ENCODE measurements at regions not wholly inside any gene's neighbourhood (a gene's known extent, or its start where the extent isn't known, plus 50 kb on each side); places are given as distances from the start of the nearest gene placed in this dataset.

GRCh38 chr6:119661628-119662027, 312.1 kb upstream of the MAN1A1 start:
- H3K27ac ChIP-seq (ENCODE audit: poor library complexity, severe bottlenecking), result no peak overlapping the region
- TF ChIP-seq, protein P1, sequence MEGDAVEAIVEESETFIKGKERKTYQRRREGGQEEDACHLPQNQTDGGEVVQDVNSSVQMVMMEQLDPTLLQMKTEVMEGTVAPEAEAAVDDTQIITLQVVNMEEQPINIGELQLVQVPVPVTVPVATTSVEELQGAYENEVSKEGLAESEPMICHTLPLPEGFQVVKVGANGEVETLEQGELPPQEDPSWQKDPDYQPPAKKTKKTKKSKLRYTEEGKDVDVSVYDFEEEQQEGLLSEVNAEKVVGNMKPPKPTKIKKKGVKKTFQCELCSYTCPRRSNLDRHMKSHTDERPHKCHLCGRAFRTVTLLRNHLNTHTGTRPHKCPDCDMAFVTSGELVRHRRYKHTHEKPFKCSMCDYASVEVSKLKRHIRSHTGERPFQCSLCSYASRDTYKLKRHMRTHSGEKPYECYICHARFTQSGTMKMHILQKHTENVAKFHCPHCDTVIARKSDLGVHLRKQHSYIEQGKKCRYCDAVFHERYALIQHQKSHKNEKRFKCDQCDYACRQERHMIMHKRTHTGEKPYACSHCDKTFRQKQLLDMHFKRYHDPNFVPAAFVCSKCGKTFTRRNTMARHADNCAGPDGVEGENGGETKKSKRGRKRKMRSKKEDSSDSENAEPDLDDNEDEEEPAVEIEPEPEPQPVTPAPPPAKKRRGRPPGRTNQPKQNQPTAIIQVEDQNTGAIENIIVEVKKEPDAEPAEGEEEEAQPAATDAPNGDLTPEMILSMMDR (IDR thresholded peaks at IDR 0.05; ENCODE audit: poor library complexity, severe bottlenecking), result no peak
- H3K27me3 ChIP-seq (ENCODE audit: insufficient read depth, poor library complexity, severe bottlenecking), result no peaks in the 10 kb centered on the region
- no peaks in the 10 kb centered on the region for H3K9me3 ChIP-seq (ENCODE audit: severe bottlenecking)
- H3K4me1 ChIP-seq (ENCODE audit: insufficient read depth, poor library complexity, severe bottlenecking), result no peaks in the 10 kb centered on the region
- no peak for DNase-seq (ENCODE audit: low spot score)
- no peak overlapping the region for H3K4me3 ChIP-seq (ENCODE audit: severe bottlenecking)
- no peaks in the 10 kb centered on the region for H3K36me3 ChIP-seq (ENCODE audit: low read depth)
- ATAC-seq (ENCODE audit: low read depth), result no peak

DNA sequence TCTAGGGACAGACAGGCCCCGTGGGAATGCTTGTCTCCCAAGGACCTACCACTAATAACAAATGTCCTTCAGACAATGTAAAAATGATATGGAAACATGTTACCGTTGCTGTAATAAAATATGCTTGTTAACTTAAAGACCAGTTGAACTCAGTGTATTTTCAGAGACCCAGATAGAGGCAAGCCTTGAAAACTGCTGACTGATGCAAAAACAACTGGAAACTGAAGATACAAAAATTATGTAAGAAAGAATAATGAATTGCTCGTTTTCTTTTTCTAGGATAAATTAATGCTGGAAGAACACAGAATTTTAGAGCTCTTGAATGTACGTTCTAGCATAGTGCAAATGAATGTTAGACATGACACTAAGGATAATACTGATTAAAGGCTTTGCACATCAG, 311.5 kb upstream of the MAN1A1 start:
- ATAC-seq (ENCODE audit: low read depth) (no peak), DNase-seq (ENCODE audit: low spot score) (no peak)
- H3K36me3 ChIP-seq (ENCODE audit: low read depth), result no peaks in the 10 kb centered on the region
- H3K27me3 ChIP-seq (ENCODE audit: insufficient read depth, poor library complexity, severe bottlenecking), result no peaks in the 10 kb centered on the region
- no peak overlapping the region for H3K27ac ChIP-seq (ENCODE audit: poor library complexity, severe bottlenecking)
- H3K4me1 ChIP-seq (ENCODE audit: insufficient read depth, poor library complexity, severe bottlenecking), result no peaks in the 10 kb centered on the region
- H3K4me3 ChIP-seq (ENCODE audit: severe bottlenecking), result no peak overlapping the region
- H3K9me3 ChIP-seq (ENCODE audit: severe bottlenecking), result no peaks in the 10 kb centered on the region
- TF ChIP-seq, protein P1 (IDR thresholded peaks at IDR 0.05; ENCODE audit: poor library complexity, severe bottlenecking), result no peak

GRCh38 chr6:119658917-119659316, 309.4 kb upstream of the MAN1A1 start:
- DNase-seq (ENCODE audit: low spot score), result no peak
- H3K4me1 ChIP-seq (ENCODE audit: insufficient read depth, poor library complexity, severe bottlenecking), result no peaks in the 10 kb centered on the region
- TF ChIP-seq, protein P1 (IDR thresholded peaks at IDR 0.05; ENCODE audit: poor library complexity, severe bottlenecking), result no peak
- H3K4me3 ChIP-seq (ENCODE audit: severe bottlenecking), result no peak overlapping the region
- H3K9me3 ChIP-seq (ENCODE audit: severe bottlenecking), result no peaks in the 10 kb centered on the region
- H3K27ac ChIP-seq (ENCODE audit: poor library complexity, severe bottlenecking), result no peak overlapping the region
- H3K36me3 ChIP-seq (ENCODE audit: low read depth), result no peaks in the 10 kb centered on the region
- H3K27me3 ChIP-seq (ENCODE audit: insufficient read depth, poor library complexity, severe bottlenecking), result no peaks in the 10 kb centered on the region
- ATAC-seq (ENCODE audit: low read depth), result no peak

- no peaks in the 10 kb centered on the region for H3K4me1 ChIP-seq (ENCODE audit: insufficient read depth, poor library complexity, severe bottlenecking)
- no peak overlapping the region for H3K4me3 ChIP-seq (ENCODE audit: severe bottlenecking)
- DNase-seq (ENCODE audit: low spot score) (no peak), ATAC-seq (ENCODE audit: low read depth) (no peak)
- H3K27ac ChIP-seq (ENCODE audit: poor library complexity, severe bottlenecking), result no peak overlapping the region
- H3K9me3 ChIP-seq (ENCODE audit: severe bottlenecking), result no peaks in the 10 kb centered on the region
- H3K27me3 ChIP-seq (ENCODE audit: insufficient read depth, poor library complexity, severe bottlenecking), result no peaks in the 10 kb centered on the region
- no peaks in the 10 kb centered on the region for H3K36me3 ChIP-seq (ENCODE audit: low read depth)
- TF ChIP-seq, protein P1 (IDR thresholded peaks at IDR 0.05; ENCODE audit: poor library complexity, severe bottlenecking), result no peak
These were observed 305.6 kb upstream of the MAN1A1 start for GRCh38 chr6:119655124-119655523.

DNA sequence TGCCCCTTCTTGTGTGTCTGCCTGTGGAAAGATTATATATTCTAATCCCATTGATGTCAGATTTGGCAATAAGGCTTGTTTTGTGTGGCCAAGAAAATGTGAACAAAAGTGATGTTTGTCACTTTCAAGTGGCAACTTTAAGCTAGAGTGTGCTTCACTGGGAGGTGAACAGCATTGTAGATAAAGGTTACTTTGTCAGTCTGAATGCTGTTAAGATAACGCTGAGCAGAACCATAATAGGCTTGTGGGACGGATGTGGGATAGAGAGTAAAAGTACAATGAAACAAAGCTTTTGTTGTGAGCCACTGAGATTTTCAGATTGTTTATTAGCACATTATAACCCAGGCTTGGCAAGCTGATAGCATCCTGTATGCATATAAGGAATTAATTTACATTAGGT, 303.8 kb upstream of the MAN1A1 start:
- ATAC-seq (ENCODE audit: low read depth) (no peak), DNase-seq (ENCODE audit: low spot score) (no peak)
- Histone ChIP-seq H3K36me3 (ENCODE audit: low read depth) (no peaks in the 10 kb centered on the region), H3K4me1 (ENCODE audit: insufficient read depth, poor library complexity, severe bottlenecking) (no peaks in the 10 kb centered on the region), H3K4me3 (ENCODE audit: severe bottlenecking) (no peak overlapping the region), H3K27ac (ENCODE audit: poor library complexity, severe bottlenecking) (no peak overlapping the region), H3K9me3 (ENCODE audit: severe bottlenecking) (no peaks in the 10 kb centered on the region), H3K27me3 (ENCODE audit: insufficient read depth, poor library complexity, severe bottlenecking) (no peaks in the 10 kb centered on the region)
- TF ChIP-seq, protein P1 (IDR thresholded peaks at IDR 0.05; ENCODE audit: poor library complexity, severe bottlenecking), result no peak
